ENCODE measurements at regions not wholly inside any gene's neighbourhood (a gene's known extent, or its start where the extent isn't known, plus 50 kb on each side); places are given as distances from the start of the nearest gene placed in this dataset.

GRCh38 chr10:4723860-4724259 is 102.1 kb upstream of the AKR1E2 start:
- TF ChIP-seq CTCF (IDR thresholded peaks at IDR 0.05; ENCODE audit: low read depth, low read length) (no peak), POLR2A (IDR thresholded peaks at IDR 0.05; ENCODE audit: extremely low read depth, insufficient read length) (no peak), MYC (IDR thresholded peaks at IDR 0.05; ENCODE audit: low read depth, low read length) (no peak), MAX (IDR thresholded peaks at IDR 0.05; ENCODE audit: low read depth, low read length) (no peak)

Data from NB4 (cell line).